Renal pelvis (tissue), 1 donor: ENCODE measurements at regions not wholly inside any gene's neighbourhood (a gene's known extent, or its start where the extent isn't known, plus 50 kb on each side); places are given as distances from the start of the nearest gene placed in this dataset.

Experiments
- DNase-seq: peaks from one replicate; pipeline ENCODE4 v3.0.0-alpha.2; 2013

DNA sequence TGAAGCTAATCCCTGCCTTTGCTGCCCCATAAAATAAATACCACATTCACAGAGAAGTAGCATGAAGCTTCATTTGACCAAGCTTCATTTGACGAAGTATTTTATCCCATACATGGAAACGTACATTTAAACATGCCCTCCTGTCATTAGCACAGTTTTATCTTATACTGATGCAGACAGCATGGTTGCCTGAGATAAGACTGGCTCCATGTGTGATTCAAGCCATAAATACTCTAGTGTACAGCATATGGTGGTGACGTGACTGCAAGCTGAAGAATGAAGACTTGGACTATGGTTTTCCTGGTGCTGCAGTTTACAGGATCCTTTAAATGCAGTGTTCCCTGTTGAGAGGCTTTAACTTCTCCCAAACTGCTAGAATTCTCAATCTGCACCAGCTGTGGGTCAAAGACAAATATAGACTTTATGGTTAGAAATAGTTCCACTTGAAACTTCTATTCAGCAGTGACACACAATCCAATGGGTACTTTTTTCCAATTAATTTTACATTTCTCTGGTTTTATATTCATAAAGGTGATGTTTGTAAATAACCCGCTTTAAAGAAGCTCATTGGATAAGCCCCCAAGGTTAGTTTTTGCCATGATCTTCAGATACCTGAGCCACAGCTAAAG, 64.9 kb downstream of the CYB561 start:
- DNase-seq, result no peak

DNA sequence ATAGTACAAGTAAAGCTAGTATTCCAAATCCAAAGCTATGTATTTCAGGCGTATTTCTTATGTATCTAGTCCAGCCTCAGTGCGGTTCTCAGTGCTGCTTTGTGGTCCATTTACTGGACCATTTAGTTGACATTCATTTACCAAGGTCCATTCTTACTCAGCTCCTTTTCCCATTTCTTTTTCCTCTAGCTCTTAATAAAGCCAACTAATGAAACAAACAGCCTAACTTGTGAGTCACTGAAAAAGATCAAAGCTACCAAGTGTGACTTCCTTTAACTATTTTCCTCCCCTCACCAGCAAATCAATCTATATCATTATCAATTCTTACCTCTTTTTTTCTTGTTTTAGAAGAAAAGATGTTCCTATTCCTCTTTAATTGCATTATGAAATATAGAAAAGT, 64.0 kb downstream of the CYB561 start:
- no peak for DNase-seq
